ENCODE measurements at regions not wholly inside any gene's neighbourhood (a gene's known extent, or its start where the extent isn't known, plus 50 kb on each side); places are given as distances from the start of the nearest gene placed in this dataset.
"Not testable (repeated sequence)": the region's sequence is repeated elsewhere in the genome, so short reads cannot be mapped to it uniquely, and the experiment has no call there.

DNA sequence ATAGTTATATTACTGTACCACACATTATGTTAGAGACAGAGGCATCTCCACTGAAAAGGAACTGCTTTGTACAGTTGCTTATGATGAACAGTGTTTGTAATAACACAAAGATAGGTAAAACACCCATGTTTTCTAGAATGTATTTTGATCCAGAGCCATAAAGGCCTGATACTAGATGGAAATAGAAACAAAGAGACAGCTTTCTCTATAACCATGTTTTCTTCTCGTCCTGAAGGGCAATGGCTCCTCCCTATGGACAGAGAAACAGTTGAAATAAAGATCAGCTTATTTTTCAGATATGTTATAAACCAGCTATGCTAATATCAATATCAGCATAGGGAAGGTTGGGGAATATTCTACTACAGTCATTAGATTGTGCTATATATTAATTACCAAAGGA, 109.2 kb downstream of the ATXN7L3B start:
- Mint-ChIP-seq H3K27ac (no peak overlapping the region), H3K27me3 (no peaks in the 10 kb centered on the region), H3K9me3 (no peaks in the 10 kb centered on the region), H3K4me3 (no peak overlapping the region), H3K4me1 (no peaks in the 10 kb centered on the region), H3K36me3 (ENCODE audit: low read depth) (no peaks in the 10 kb centered on the region)
- ATAC-seq (replicated peaks): no peak

GRCh38 chr12:74647256-74647655, 109.6 kb downstream of the ATXN7L3B start:
- Mint-ChIP-seq H3K9me3 (no peaks in the 10 kb centered on the region), H3K4me1 (no peaks in the 10 kb centered on the region), H3K36me3 (ENCODE audit: low read depth) (no peaks in the 10 kb centered on the region), H3K27ac (no peak overlapping the region), H3K27me3 (no peaks in the 10 kb centered on the region), H3K4me3 (no peak overlapping the region)
- ATAC-seq (replicated peaks): no peak

DNA sequence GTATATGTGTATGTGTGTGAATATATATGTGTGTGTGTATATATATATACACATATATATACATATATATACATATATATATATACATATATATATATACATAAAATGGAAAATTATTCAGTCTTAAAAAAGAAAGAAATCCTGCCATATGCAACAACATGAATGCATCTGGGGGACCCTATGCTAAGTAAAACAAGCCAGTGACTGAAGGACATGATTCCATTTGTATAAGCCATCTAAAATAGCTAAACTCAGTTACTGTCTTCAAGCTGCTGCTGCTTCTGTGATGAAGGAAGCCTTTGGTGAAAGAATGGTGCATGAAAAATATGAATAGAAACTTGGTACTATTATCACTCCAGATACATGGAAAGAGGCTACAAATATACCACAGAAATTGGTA, 118.6 kb downstream of the ATXN7L3B start:
- H3K27ac Mint-ChIP-seq: no peak overlapping the region
- H3K4me1 Mint-ChIP-seq: no peaks in the 10 kb centered on the region
- H3K9me3 Mint-ChIP-seq: peaks cover 4% of the 10 kb centered on the region
- H3K27me3 Mint-ChIP-seq: peaks cover 12% of the 10 kb centered on the region
- no peak overlapping the region for H3K4me3 Mint-ChIP-seq
- ATAC-seq (replicated peaks): no peak
- no peaks in the 10 kb centered on the region for H3K36me3 Mint-ChIP-seq (ENCODE audit: low read depth)

DNA sequence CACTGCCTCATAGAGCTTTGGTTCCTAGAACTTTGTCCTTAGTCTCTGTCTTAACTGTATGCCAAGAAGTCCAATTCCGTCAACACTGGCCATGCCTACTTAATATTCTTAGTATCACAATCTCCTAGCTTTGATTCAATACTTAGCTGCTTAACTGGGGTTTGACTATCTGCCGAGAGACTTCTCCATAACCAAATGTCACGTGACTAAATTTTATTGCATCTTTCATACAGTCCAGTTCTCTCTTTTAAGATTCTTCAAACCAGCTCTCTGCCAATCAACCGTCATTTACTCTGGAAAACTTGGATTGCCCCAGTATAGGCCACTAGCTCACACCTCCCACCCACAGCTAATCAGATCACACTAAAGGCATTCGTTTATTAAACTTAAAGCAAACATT, 122.8 kb downstream of the ATXN7L3B start:
- no peak for ATAC-seq (replicated peaks)
- Mint-ChIP-seq H3K27ac (no peak overlapping the region), H3K4me3 (no peak overlapping the region), H3K36me3 (ENCODE audit: low read depth) (no peaks in the 10 kb centered on the region), H3K4me1 (no peaks in the 10 kb centered on the region), H3K9me3 (no peaks in the 10 kb centered on the region), H3K27me3 (peaks cover 3% of the 10 kb centered on the region)

DNA sequence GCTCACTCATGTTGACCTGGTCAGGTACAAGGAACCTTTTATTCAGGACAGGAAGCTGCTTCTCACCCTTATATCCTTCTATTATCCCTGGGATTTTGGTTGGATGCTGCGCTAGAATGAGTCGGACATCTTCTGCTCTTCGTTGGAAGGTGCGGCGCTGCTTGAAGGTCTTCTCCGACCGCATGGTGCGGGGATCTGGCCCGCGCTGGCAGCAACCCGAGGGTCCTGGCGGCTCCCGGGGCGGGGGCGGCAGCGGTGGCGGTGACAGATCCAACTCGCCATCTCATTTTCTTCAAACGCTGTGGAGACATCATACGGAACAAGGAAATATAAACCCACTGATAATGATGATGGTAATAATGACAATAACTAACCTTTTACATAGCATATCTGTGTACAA, 126.3 kb downstream of the ATXN7L3B start:
- peaks cover 4% of the 10 kb centered on the region for H3K27me3 Mint-ChIP-seq
- ATAC-seq (replicated peaks): no peak
- no peaks in the 10 kb centered on the region for H3K9me3 Mint-ChIP-seq
- H3K36me3 Mint-ChIP-seq (ENCODE audit: low read depth): no peaks in the 10 kb centered on the region
- no peak overlapping the region for H3K4me3 Mint-ChIP-seq
- no peaks in the 10 kb centered on the region for H3K4me1 Mint-ChIP-seq
- no peak overlapping the region for H3K27ac Mint-ChIP-seq

GRCh38 chr12:74665690-74666089, 128.1 kb downstream of the ATXN7L3B start:
- H3K4me3 Mint-ChIP-seq: no peak overlapping the region
- no peak overlapping the region for H3K27ac Mint-ChIP-seq
- H3K9me3 Mint-ChIP-seq: no peaks in the 10 kb centered on the region
- H3K4me1 Mint-ChIP-seq: no peaks in the 10 kb centered on the region
- no peaks in the 10 kb centered on the region for H3K36me3 Mint-ChIP-seq (ENCODE audit: low read depth)
- ATAC-seq (replicated peaks): no peak
- peaks cover 9% of the 10 kb centered on the region for H3K27me3 Mint-ChIP-seq

DNA sequence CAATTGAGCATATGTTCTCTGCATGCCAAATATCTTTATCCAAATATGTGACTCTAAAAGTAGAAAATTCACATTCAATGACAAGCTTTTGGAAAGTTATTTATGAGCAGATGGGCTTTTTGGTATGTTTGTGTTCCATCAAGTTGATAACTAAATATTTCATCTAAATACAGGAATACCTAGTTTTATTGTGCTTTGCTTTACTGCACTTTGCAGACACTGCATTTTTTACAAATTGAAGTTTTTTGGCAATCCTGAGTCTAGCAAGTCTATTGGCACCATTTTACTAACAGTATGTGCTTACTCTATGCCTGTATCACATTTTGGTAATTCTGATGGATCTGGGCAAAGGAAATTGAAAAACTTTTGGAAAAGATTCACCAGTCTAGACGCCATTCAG, 133.8 kb downstream of the ATXN7L3B start:
- Mint-ChIP-seq H3K9me3 (no peaks in the 10 kb centered on the region), H3K36me3 (ENCODE audit: low read depth) (no peaks in the 10 kb centered on the region), H3K4me3 (no peak overlapping the region), H3K4me1 (no peaks in the 10 kb centered on the region), H3K27me3 (peaks cover 32% of the 10 kb centered on the region), H3K27ac (no peak overlapping the region)
- no peak for ATAC-seq (replicated peaks)

DNA sequence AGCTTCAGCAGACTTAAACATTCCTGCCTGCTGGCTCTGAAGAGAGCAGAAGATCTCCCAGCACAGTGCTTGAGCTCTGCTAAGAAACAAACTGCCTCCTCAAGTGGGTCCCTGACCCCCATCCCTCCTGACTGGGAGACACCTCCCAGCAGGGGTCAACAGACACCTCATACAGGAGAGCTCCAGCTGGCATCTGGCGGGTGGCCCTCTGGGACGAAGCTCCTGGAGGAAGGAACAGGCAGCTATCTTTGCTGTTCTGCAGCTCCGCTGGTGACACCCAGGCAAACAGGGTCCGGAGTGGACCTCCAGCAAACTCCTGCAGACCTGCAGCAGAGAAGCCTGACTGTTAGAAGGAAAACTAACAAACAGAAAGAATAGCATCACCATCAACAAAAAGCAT, 139.3 kb downstream of the ATXN7L3B start:
- not testable (repeated sequence) for H3K9me3 Mint-ChIP-seq; ATAC-seq (replicated peaks)

GRCh38 chr12:74685385-74685784, 147.8 kb downstream of the ATXN7L3B start:
- Mint-ChIP-seq H3K27me3 (peaks cover 5% of the 10 kb centered on the region), H3K27ac (no peak overlapping the region), H3K4me1 (no peaks in the 10 kb centered on the region), H3K36me3 (ENCODE audit: low read depth) (no peaks in the 10 kb centered on the region), H3K9me3 (peaks cover 3% of the 10 kb centered on the region), H3K4me3 (no peak overlapping the region)
- no peak for ATAC-seq (replicated peaks)

More for the DNA sequence above, 139.3 kb downstream of the ATXN7L3B start:
- peaks cover 24% of the 10 kb centered on the region for H3K27me3 Mint-ChIP-seq
- not testable (repeated sequence) for H3K4me1 Mint-ChIP-seq; H3K36me3 Mint-ChIP-seq (ENCODE audit: low read depth); H3K27ac Mint-ChIP-seq; H3K4me3 Mint-ChIP-seq

DNA sequence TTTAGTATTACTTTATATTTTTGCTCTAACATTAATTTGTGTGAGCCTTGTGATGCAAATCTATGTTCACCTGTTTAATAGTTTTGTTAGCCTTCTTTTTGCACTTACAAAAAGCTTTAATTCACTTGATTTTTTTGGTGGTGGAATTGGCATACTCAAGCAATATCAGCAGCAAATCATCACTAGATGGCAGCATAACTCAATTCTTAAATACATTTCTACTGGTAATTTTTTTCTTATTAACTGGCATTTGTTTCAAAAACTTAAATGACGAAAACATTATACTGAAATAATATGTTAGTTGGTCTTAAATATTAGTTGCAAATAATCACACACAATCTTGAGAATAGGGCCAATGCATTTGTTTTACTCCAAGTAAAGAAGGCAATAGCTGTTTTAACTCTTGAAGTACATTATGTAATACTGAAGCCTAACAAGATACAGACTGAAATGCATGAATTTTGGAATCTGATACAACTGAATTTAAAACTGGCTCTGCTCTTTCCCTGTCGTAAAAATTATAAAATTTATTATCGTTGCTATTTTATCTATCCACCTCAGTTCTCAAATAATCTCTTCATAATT, 151.5 kb downstream of the ATXN7L3B start:
- Mint-ChIP-seq H3K36me3 (ENCODE audit: low read depth) (no peaks in the 10 kb centered on the region), H3K9me3 (peaks cover 3% of the 10 kb centered on the region), H3K27ac (no peak overlapping the region), H3K27me3 (peaks cover 5% of the 10 kb centered on the region), H3K4me3 (no peak overlapping the region), H3K4me1 (no peaks in the 10 kb centered on the region)
- ATAC-seq (replicated peaks): no peak

DNA sequence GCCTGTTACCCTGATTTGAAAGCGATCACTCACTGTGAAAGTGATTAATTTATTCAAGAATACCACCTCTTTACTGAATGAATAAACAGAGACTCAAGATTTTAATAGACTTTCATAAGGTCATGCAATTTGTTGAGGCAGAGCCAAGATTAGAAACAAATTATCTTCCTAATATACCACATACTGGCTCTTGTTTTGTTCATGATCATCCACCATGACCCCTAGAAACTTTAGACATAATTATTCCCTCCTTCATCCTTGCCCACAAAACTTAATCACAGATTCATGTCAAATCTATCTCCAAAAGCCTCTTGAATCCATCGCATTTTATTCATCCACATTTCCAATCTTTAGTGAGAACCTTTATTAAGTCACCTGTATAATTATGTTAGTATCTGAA, 152.3 kb downstream of the ATXN7L3B start:
- Mint-ChIP-seq H3K4me3 (no peak overlapping the region), H3K36me3 (ENCODE audit: low read depth) (no peaks in the 10 kb centered on the region), H3K27ac (no peak overlapping the region), H3K27me3 (peaks cover 5% of the 10 kb centered on the region), H3K4me1 (no peaks in the 10 kb centered on the region), H3K9me3 (peaks cover 3% of the 10 kb centered on the region)
- no peak for ATAC-seq (replicated peaks)

DNA sequence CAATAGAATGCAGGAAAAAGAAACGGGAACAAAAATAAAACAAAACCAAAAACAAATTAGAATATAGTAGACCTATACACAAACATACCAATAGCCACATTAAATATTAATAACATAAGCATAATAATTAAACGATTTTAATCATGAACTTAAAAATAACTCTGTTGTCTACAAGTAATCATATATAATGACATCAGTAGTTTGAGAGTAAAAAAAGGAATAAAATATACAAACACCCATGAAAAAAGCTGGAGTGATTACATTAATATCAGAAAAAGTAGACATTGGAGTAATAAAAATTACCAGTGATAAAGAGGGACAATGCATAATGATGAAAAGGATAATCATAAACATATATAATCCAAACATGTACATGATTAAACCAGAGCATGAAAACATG, 181.8 kb downstream of the ATXN7L3B start:
- no peak overlapping the region for H3K27ac Mint-ChIP-seq
- H3K9me3 Mint-ChIP-seq: no peaks in the 10 kb centered on the region
- H3K27me3 Mint-ChIP-seq: no peaks in the 10 kb centered on the region
- no peak overlapping the region for H3K4me3 Mint-ChIP-seq
- ATAC-seq (replicated peaks): no peak
- no peaks in the 10 kb centered on the region for H3K4me1 Mint-ChIP-seq
- H3K36me3 Mint-ChIP-seq (ENCODE audit: low read depth): no peaks in the 10 kb centered on the region

DNA sequence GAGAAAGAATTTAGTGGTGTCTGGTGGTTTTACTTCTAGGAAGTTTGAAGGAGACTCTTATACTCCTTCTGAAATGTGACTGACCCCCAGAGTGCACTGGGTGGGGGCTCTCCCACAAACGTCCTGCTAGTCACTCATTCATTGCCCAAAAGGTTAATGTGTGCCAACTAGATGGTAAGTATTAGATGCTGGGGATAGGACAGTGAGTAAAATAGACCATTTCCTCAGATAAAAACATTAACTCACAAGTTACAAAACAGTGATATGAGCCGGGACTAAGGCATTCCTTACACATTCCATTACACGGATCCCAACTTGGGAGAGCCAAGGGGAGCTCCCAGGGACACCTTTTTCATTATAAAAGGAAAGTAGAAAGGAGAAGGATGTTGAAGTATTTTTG, 185.1 kb downstream of the ATXN7L3B start:
- no peak for ATAC-seq (replicated peaks)
- H3K9me3 Mint-ChIP-seq: no peaks in the 10 kb centered on the region

GRCh38 chr12:74725154-74725553, 187.5 kb downstream of the ATXN7L3B start:
- no peak overlapping the region for H3K4me3 Mint-ChIP-seq
- no peaks in the 10 kb centered on the region for H3K36me3 Mint-ChIP-seq (ENCODE audit: low read depth)
- H3K9me3 Mint-ChIP-seq: no peaks in the 10 kb centered on the region
- ATAC-seq (replicated peaks): no peak
- no peak overlapping the region for H3K27ac Mint-ChIP-seq
- no peaks in the 10 kb centered on the region for H3K27me3 Mint-ChIP-seq
- no peaks in the 10 kb centered on the region for H3K4me1 Mint-ChIP-seq

More for the DNA sequence above, 185.1 kb downstream of the ATXN7L3B start:
- no peak overlapping the region for H3K4me3 Mint-ChIP-seq
- H3K36me3 Mint-ChIP-seq (ENCODE audit: low read depth): no peaks in the 10 kb centered on the region
- H3K4me1 Mint-ChIP-seq: no peaks in the 10 kb centered on the region
- H3K27ac Mint-ChIP-seq: no peak overlapping the region
- no peaks in the 10 kb centered on the region for H3K27me3 Mint-ChIP-seq

DNA sequence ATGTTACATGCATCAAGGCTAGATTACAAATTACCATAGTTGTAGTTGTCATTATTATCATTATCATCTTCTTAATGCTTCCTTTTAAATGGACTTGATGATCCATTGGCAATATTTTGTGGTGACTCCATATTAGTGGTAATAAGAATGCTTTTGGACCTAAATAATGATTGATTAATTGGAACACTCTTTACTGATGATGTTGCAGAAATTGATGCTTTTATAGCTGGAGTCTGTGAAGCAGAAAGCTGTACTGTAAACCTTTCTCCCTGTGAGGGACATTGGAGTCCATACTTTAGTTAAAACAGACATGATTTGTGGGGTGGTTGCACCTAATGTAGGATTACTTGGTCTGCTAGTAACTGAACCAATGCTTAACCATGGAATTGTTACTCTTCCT, 190.4 kb downstream of the ATXN7L3B start:
- Mint-ChIP-seq H3K4me1 (no peaks in the 10 kb centered on the region), H3K27me3 (no peaks in the 10 kb centered on the region), H3K36me3 (ENCODE audit: low read depth) (no peaks in the 10 kb centered on the region), H3K27ac (no peak overlapping the region), H3K4me3 (no peak overlapping the region), H3K9me3 (no peaks in the 10 kb centered on the region)
- ATAC-seq (replicated peaks): no peak

- no peak for ATAC-seq (replicated peaks)
- Mint-ChIP-seq H3K4me1 (no peaks in the 10 kb centered on the region), H3K4me3 (no peak overlapping the region), H3K27ac (no peak overlapping the region), H3K36me3 (ENCODE audit: low read depth) (no peaks in the 10 kb centered on the region), H3K9me3 (no peaks in the 10 kb centered on the region), H3K27me3 (no peaks in the 10 kb centered on the region)
Observed at GRCh38 chr12:74732164-74732784, 194.6 kb downstream of the ATXN7L3B start.

Measured in activated T-helper 17 cell treated with anti-CD3 and anti-CD28 coated beads, Interleukin-2, amount 50 U/mL, for 72 hours (primary cell).